ENCODE measurements at regions not wholly inside any gene's neighbourhood (a gene's known extent, or its start where the extent isn't known, plus 50 kb on each side); places are given as distances from the start of the nearest gene placed in this dataset.

- no peak for DNase-seq
Observed at GRCh38 chr5:8577792-8578191, 708.8 kb downstream of the MTRR start.

GRCh38 chr5:8580298-8580697 is 711.4 kb downstream of the MTRR start:
- no peak for DNase-seq

- no peak for DNase-seq
Observed at GRCh38 chr5:8581047-8581446, 712.1 kb downstream of the MTRR start.

GRCh38 chr5:8585230-8586018 is 716.5 kb downstream of the MTRR start:
- DNase-seq = no peak

- DNase-seq = no peak
Observed at GRCh38 chr5:8590959-8591358, 722.0 kb downstream of the MTRR start.

- DNase-seq = no peak
Observed at GRCh38 chr5:8598356-8598755, 729.4 kb downstream of the MTRR start.

- no peak for DNase-seq
Observed at GRCh38 chr5:8598996-8599395, 730.0 kb downstream of the MTRR start.

- DNase-seq = no peak
Observed at GRCh38 chr5:8600843-8601242, 731.9 kb downstream of the MTRR start.

GRCh38 chr5:8601831-8602354 is 732.9 kb downstream of the MTRR start:
- DNase-seq = no peak

- DNase-seq = no peak
Observed at GRCh38 chr5:8606231-8606630, 737.3 kb downstream of the MTRR start.

GRCh38 chr5:8611067-8611466 is 742.1 kb downstream of the MTRR start:
- no peak for DNase-seq

- DNase-seq = no peak
Observed at GRCh38 chr5:8613078-8613685, 744.2 kb downstream of the MTRR start.

- DNase-seq = no peak
Observed at GRCh38 chr5:8615142-8615858, 746.4 kb downstream of the MTRR start.

GRCh38 chr5:8628521-8628920 is 759.6 kb downstream of the MTRR start:
- DNase-seq = peak; percentile 90

GRCh38 chr5:8633259-8633658 is 764.3 kb downstream of the MTRR start:
- no peak for DNase-seq

GRCh38 chr5:8633696-8634095 is 764.7 kb downstream of the MTRR start:
- DNase-seq = no peak

- DNase-seq = no peak
Observed at GRCh38 chr5:8634219-8634618, 765.3 kb downstream of the MTRR start.

GRCh38 chr5:8641786-8642505 is 773.0 kb downstream of the MTRR start:
- DNase-seq = no peak

GRCh38 chr5:8644377-8644776 is 775.4 kb downstream of the MTRR start:
- DNase-seq = no peak

GRCh38 chr5:8647111-8647510 is 778.2 kb downstream of the MTRR start:
- no peak for DNase-seq

- DNase-seq = no peak
Observed at GRCh38 chr5:8650186-8650585, 781.2 kb downstream of the MTRR start.

GRCh38 chr5:8660133-8660893 is 791.4 kb downstream of the MTRR start:
- no peak for DNase-seq

Measured in NCI-H510A (cell line).